Vagina (tissue), 2 donors: ENCODE measurements at regions not wholly inside any gene's neighbourhood (a gene's known extent, or its start where the extent isn't known, plus 50 kb on each side); places are given as distances from the start of the nearest gene placed in this dataset.
"Not testable (repeated sequence)": the region's sequence is repeated elsewhere in the genome, so short reads cannot be mapped to it uniquely, and the experiment has no call there.

Source experiments
- DNase-seq, 2 donors: peaks; one replicate each; pipeline ENCODE4 v3.0.0-alpha.2; 2017; ENCODE audit errors: extremely low spot score in 2 of 2
- H3K27ac ChIP-seq: fragments of 200-600 bp; sonication (generic); one replicate; pipeline ENCODE4 v1.5.1; 2019
- H3K27me3 ChIP-seq: fragments of 200-600 bp; sonication (generic); one replicate; pipeline ENCODE4 v1.5.1; 2019
- H3K36me3 ChIP-seq, 2 donors: fragments of 200-600 bp; sonication (generic); one replicate each; pipeline ENCODE4 v1.5.1; 2017 to 2019
- H3K4me1 ChIP-seq: fragments of 200-600 bp; sonication (generic); one replicate; pipeline ENCODE4 v1.5.1; 2019
- H3K4me3 ChIP-seq, 2 donors: fragments of 200-600 bp; sonication (generic); 1 replicate in 1 of 2; 2 replicates in 1 of 2; pipeline ENCODE4 v1.5.1; 2016 to 2019
- H3K9me3 ChIP-seq: fragments of 200-600 bp; sonication (generic); one replicate; pipeline ENCODE4 v1.5.1; 2019
- POLR2A ChIP-seq, 2 donors: fragments of 450-650 bp; IDR thresholded peaks; one replicate each; pipeline ENCODE4 v1.6.1; 2017; ENCODE audit warnings: antibody characterized with exemption in 2 of 2, mild to moderate bottlenecking in 2 of 2, moderate library complexity in 2 of 2
- POLR2AphosphoS5 ChIP-seq, 2 donors: sonication (generic); formaldehyde crosslinking; IDR thresholded peaks; one replicate each; pipeline ENCODE4 v1.9.0; 2017; ENCODE audit warnings: antibody characterized with exemption in 2 of 2, mild to moderate bottlenecking in 2 of 2, low read depth in 1 of 2; ENCODE audit not compliant: insufficient read depth in 1 of 2
- intact Hi-C: fragments of 100-400 bp; cut with DNase I; formaldehyde crosslinking; loops from one replicate; pipeline ENCODE4 v1.15.1; 2023
- TF ChIP-seq, protein P1 (sequence below), 3 experiments: fragments of 450-650 bp in 2 of 3; fragments of 200-600 bp in 1 of 3; sonication (generic) in 1 of 3; IDR thresholded peaks; one replicate each; pipeline ENCODE4 v1.5.1; 2017 to 2019; ENCODE audit warnings: antibody characterized with exemption in 3 of 3, mild to moderate bottlenecking in 2 of 3, moderate library complexity in 2 of 3

DNA sequence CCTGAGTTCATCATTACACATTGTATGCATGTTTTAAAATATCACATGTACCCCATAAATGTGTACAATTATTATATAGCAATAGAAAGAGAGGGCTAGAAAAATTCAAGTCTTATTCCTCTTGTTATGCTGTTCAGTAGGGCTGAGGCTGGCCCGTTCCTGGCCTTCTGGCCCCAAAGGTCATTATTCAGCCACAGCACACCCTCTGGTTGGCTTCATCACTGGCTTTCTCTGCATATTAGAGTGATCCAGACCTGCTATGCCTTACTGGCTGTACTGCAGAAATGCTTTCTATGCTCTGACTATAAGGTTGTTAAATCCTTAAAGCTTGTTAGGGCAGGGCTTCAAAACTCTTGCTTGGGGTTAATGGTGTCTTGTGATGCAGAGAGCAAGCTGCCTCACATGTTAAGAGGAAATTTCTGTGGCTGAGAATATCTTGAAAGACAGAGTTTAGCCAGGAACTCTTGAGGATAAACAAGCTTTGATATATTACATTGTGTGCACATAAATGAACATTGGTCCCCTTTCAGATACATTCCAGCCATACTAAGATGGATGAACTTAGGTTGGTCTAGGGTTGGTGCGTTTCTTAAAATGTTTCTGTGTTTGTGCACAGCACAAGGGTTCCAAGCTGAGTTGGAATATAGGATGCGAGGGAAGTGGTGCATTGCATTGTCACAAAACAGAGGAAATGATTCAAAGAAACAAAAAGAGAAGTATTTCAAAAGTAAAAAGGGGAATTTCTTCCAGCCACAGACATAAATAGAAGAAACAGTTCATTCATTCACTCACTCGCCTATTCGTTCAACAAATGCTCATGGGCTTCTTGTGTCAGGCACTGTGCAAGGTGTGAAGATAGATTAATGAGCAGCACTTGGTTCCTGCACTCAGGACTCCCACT is 61.6 kb upstream of the WDR11 start:
- Histone ChIP-seq H3K4me3 (no peak overlapping the region), H3K27me3 (no peaks in the 10 kb centered on the region), H3K36me3 (no peaks in the 10 kb centered on the region), H3K4me1 (no peaks in the 10 kb centered on the region), H3K9me3 (no peaks in the 10 kb centered on the region), H3K27ac (no peak overlapping the region)
- intact Hi-C loops = no loop called here
- TF ChIP-seq POLR2AphosphoS5 (IDR thresholded peaks at IDR 0.05; ENCODE audit: insufficient read depth in 1 of 2, low read depth in 1 of 2) = no peak
- TF ChIP-seq, protein P1, sequence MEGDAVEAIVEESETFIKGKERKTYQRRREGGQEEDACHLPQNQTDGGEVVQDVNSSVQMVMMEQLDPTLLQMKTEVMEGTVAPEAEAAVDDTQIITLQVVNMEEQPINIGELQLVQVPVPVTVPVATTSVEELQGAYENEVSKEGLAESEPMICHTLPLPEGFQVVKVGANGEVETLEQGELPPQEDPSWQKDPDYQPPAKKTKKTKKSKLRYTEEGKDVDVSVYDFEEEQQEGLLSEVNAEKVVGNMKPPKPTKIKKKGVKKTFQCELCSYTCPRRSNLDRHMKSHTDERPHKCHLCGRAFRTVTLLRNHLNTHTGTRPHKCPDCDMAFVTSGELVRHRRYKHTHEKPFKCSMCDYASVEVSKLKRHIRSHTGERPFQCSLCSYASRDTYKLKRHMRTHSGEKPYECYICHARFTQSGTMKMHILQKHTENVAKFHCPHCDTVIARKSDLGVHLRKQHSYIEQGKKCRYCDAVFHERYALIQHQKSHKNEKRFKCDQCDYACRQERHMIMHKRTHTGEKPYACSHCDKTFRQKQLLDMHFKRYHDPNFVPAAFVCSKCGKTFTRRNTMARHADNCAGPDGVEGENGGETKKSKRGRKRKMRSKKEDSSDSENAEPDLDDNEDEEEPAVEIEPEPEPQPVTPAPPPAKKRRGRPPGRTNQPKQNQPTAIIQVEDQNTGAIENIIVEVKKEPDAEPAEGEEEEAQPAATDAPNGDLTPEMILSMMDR (IDR thresholded peaks at IDR 0.05) = no peak
- TF ChIP-seq POLR2A (IDR thresholded peaks at IDR 0.05) = no peak
- no peak for DNase-seq

DNA sequence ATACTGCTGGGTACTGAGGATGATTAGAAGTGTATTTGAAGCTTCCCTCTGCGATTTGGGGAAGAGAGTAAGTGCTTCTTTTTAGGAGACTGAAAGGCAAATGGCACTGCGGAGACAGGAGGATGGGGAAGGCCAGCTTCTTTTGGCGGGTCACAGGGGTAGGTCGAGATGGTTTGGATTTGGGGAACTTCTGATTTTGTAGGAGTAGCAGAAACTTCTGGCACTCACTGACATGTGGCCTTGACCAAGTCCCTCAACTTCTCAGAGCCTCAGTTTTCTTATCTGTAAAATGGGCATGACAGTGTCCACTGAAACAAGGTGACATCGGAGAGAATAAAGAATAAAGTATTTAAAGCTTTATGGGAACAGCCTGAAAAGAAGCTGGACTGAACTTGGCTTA is 59.8 kb upstream of the WDR11 start:
- H3K4me1 ChIP-seq = no peaks in the 10 kb centered on the region
- TF ChIP-seq POLR2AphosphoS5 (IDR thresholded peaks at IDR 0.05; ENCODE audit: insufficient read depth in 1 of 2, low read depth in 1 of 2) = no peak
- TF ChIP-seq, protein P1 (IDR thresholded peaks at IDR 0.05) = no peak
- no peak for TF ChIP-seq POLR2A (IDR thresholded peaks at IDR 0.05)
- no peaks in the 10 kb centered on the region for H3K27me3 ChIP-seq
- no peak overlapping the region for H3K27ac ChIP-seq
- no peak overlapping the region for H3K4me3 ChIP-seq
- DNase-seq = no peak
- H3K9me3 ChIP-seq = no peaks in the 10 kb centered on the region
- H3K36me3 ChIP-seq = no peaks in the 10 kb centered on the region
- intact Hi-C loops = no loop called here

DNA sequence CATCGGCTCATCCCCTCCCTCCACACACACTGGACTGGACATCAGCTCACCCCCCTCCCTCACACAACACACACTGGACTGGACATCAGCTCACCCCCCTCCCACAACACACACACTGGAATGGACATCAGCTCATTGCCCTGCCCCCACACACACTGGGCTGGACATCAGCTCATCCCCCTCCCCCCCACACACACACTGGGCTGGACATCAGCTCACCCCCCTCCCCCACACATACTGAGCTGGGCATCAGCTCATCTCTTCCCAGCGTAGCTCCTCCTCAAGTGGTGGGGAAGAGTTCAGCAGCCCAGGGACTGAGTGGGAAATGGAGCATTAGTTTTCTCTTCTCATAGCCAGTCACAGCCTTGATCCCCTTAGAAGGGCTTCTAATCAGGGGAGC is 58.1 kb upstream of the WDR11 start:
- Histone ChIP-seq H3K36me3 (no peaks in the 10 kb centered on the region), H3K9me3 (no peaks in the 10 kb centered on the region), H3K27me3 (no peaks in the 10 kb centered on the region), H3K4me3 (no peak overlapping the region), H3K27ac (no peak overlapping the region), H3K4me1 (no peaks in the 10 kb centered on the region)
- intact Hi-C loops = no loop called here
- TF ChIP-seq, protein P1 (IDR thresholded peaks at IDR 0.05) = no peak
- TF ChIP-seq POLR2A (IDR thresholded peaks at IDR 0.05) (no peak), POLR2AphosphoS5 (IDR thresholded peaks at IDR 0.05; ENCODE audit: insufficient read depth in 1 of 2, low read depth in 1 of 2) (no peak)
- DNase-seq = no peak

DNA sequence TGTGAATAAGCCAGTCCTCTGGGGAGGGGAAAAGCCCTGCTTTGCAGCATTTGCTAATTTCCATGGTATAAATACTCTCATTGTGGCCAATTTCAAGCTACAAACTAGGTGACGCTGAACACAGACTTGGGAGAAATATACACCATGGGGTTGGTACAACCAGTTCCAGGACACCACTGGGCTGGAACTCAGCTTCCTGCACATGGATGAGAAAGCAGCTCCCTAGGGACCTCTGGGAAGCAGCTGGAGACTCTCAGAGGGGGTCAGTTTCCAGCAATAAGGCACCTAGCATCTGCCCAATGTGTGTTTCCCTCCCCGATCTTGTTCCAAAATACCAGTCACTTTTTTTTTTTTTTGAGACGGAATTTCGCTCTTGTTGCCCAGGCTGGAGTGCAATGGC is 56.8 kb upstream of the WDR11 start:
- intact Hi-C loops = no loop called here
- DNase-seq = no peak

DNA sequence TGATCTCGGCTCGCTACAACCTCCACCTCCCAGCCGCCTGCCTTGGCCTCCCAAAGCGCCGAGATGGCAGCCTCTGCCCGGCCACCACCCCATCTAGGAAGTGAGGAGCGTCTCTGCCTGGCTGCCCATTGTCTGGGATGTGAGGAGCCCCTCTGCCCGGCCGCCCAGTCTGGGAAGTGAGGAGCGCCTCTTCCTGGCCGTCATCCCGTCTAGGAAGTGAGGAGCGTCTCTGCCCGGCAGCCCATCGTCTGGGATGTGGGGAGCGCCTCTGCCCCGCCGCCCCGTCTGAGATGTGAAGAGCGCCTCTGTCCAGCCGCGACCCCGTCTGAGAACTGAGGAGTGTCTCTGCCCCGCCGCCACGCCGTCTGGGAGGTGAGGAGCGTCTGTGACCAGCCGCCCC is 52.9 kb upstream of the WDR11 start:
- H3K4me1 ChIP-seq, H3K36me3 ChIP-seq, H3K4me3 ChIP-seq, H3K27me3 ChIP-seq, DNase-seq, intact Hi-C loops, H3K9me3 ChIP-seq, H3K27ac ChIP-seq: not testable (repeated sequence)

More for the DNA sequence above, 56.8 kb upstream of the WDR11 start:
- H3K27me3 ChIP-seq = no peaks in the 10 kb centered on the region
- TF ChIP-seq, protein P1 (IDR thresholded peaks at IDR 0.05) = no peak
- no peak for TF ChIP-seq POLR2A (IDR thresholded peaks at IDR 0.05)
- no peak for TF ChIP-seq POLR2AphosphoS5 (IDR thresholded peaks at IDR 0.05; ENCODE audit: insufficient read depth in 1 of 2, low read depth in 1 of 2)
- H3K4me1 ChIP-seq = no peaks in the 10 kb centered on the region
- H3K9me3 ChIP-seq = no peaks in the 10 kb centered on the region
- H3K4me3 ChIP-seq = no peak overlapping the region
- H3K27ac ChIP-seq = no peak overlapping the region
- H3K36me3 ChIP-seq = no peaks in the 10 kb centered on the region
